Neural cell (in vitro differentiated cells): ENCODE measurements at regions not wholly inside any gene's neighbourhood (a gene's known extent, or its start where the extent isn't known, plus 50 kb on each side); places are given as distances from the start of the nearest gene placed in this dataset.
A peak's percentile ranks its signal among the peaks of the same experiment; 100 is the strongest.

Experiments used
- H2AFZ ChIP-seq: fragments of 200-600, 300-800 bp; sonication (generic), shearing (Covaris generic); 2 replicates; pipeline ENCODE4 v1.6.0; 2014; ENCODE audit warnings: low read depth, mild to moderate bottlenecking, antibody characterized with exemption, low read length, moderate library complexity
- H3F3A ChIP-seq: fragments of 200-600 bp; shearing (Covaris generic); 2 replicates; pipeline ENCODE4 v1.6.1; 2016; ENCODE audit warnings: mild to moderate bottlenecking, moderate library complexity, mixed read lengths, antibody characterized with exemption, low read length; ENCODE audit not compliant: insufficient read depth, poor library complexity, severe bottlenecking
- H3K27ac ChIP-seq: fragments of 200-600, 300-800 bp; sonication (generic), shearing (Covaris generic); 2 replicates; pipeline ENCODE4 v1.5.1; 2014; ENCODE audit warnings: mild to moderate bottlenecking, low read length, moderate library complexity
- H3K27me3 ChIP-seq: fragments of 300-800, 200-600 bp; sonication (generic), shearing (Covaris generic); 2 replicates; pipeline ENCODE4 v1.6.0; 2014; ENCODE audit warnings: mild to moderate bottlenecking, low read depth, low read length, moderate library complexity; ENCODE audit not compliant: insufficient read depth
- H3K36me3 ChIP-seq: fragments of 300-800, 200-600 bp; sonication (generic), shearing (Covaris generic); 2 replicates; pipeline ENCODE4 v1.5.1; 2014; ENCODE audit warnings: mild to moderate bottlenecking, antibody characterized with exemption, low read length, moderate library complexity; ENCODE audit not compliant: insufficient read depth
- H3K4me2 ChIP-seq: fragments of 300-800, 200-600 bp; sonication (generic), shearing (Covaris generic); 2 replicates; pipeline ENCODE4 v1.6.0; 2014; ENCODE audit warnings: mild to moderate bottlenecking, low read length
- H3K4me3 ChIP-seq: fragments of 300-800, 200-600 bp; sonication (generic), shearing (Covaris generic); 2 replicates; pipeline ENCODE4 v1.5.1; 2014; ENCODE audit warnings: mild to moderate bottlenecking, low read length, moderate library complexity
- H3K79me2 ChIP-seq: fragments of 200-600 bp; shearing (Covaris generic); replicated peaks from 2 replicates; pipeline ENCODE4 v1.6.0; 2014; ENCODE audit warnings: mild to moderate bottlenecking, low read length, moderate library complexity; ENCODE audit not compliant: insufficient read depth
- H3K9ac ChIP-seq: fragments of 300-800, 200-600 bp; sonication (generic), shearing (Covaris generic); 2 replicates; pipeline ENCODE4 v1.6.1; 2016; ENCODE audit warnings: mild to moderate bottlenecking, low read length, mixed read lengths
- H3K9me2 ChIP-seq: fragments of 200-600 bp; shearing (Covaris generic); 2 replicates; pipeline ENCODE4 v1.6.1; 2016; ENCODE audit warnings: mild to moderate bottlenecking, low read length, mixed read lengths; ENCODE audit not compliant: insufficient read depth
- H3K9me3 ChIP-seq: fragments of 200-600, 300-800 bp; sonication (generic), shearing (Covaris generic); 2 replicates; pipeline ENCODE4 v1.6.1; 2016; ENCODE audit warnings: mild to moderate bottlenecking, mixed run types, low read length, moderate library complexity, mixed read lengths
- H4K20me1 ChIP-seq: fragments of 200-600 bp; shearing (Covaris generic); 2 replicates; pipeline ENCODE4 v1.6.1; 2016; ENCODE audit warnings: mild to moderate bottlenecking, mixed run types; ENCODE audit not compliant: insufficient read depth
- CTCF ChIP-seq: fragments of 450-650 bp; IDR thresholded peaks from 2 replicates; pipeline ENCODE4 v1.5.1; 2014; ENCODE audit warnings: antibody characterized with exemption, mild to moderate bottlenecking, moderate library complexity; ENCODE audit not compliant: poor library complexity, severe bottlenecking
- EP300 ChIP-seq: fragments of 450-650 bp; conservative IDR thresholded peaks from 2 replicates; pipeline ENCODE4 v1.6.1; 2014; ENCODE audit warnings: antibody characterized with exemption, mild to moderate bottlenecking, moderate library complexity; ENCODE audit not compliant: poor library complexity, severe bottlenecking
- EZH2 ChIP-seq: fragments of 200-600, 300-800 bp; shearing (Covaris generic), sonication (generic); IDR thresholded peaks from 2 replicates; pipeline ENCODE4 v1.6.1; 2014; ENCODE audit warnings: antibody characterized with exemption, low read length, borderline replicate concordance, mild to moderate bottlenecking; ENCODE audit not compliant: insufficient read depth, poor library complexity, severe bottlenecking
- MXI1 ChIP-seq: fragments of 450-650 bp; conservative IDR thresholded peaks from 2 replicates; pipeline ENCODE4 v1.6.1; 2014; ENCODE audit warnings: antibody characterized with exemption, mild to moderate bottlenecking; ENCODE audit not compliant: poor library complexity, severe bottlenecking
- POLR2AphosphoS5 ChIP-seq: IDR thresholded peaks from 2 replicates; pipeline ENCODE4 v1.6.1; 2012
- RAD21 ChIP-seq: fragments of 450-650 bp; conservative IDR thresholded peaks from 2 replicates; pipeline ENCODE4 v1.6.1; 2014; ENCODE audit warnings: antibody characterized with exemption, mild to moderate bottlenecking, moderate library complexity
- REST ChIP-seq: IDR thresholded peaks from 2 replicates; pipeline ENCODE4 v1.6.1; 2012; ENCODE audit warnings: borderline replicate concordance
- SMC3 ChIP-seq: fragments of 450-650 bp; conservative IDR thresholded peaks from 2 replicates; pipeline ENCODE4 v1.6.1; 2014; ENCODE audit warnings: antibody characterized with exemption, mild to moderate bottlenecking, moderate library complexity; ENCODE audit not compliant: poor library complexity
- TAF1 ChIP-seq: IDR thresholded peaks from 2 replicates; pipeline ENCODE4 v1.6.1; 2012; ENCODE audit warnings: low read depth

- no peak overlapping the region for H2AFZ ChIP-seq
- H4K20me1 ChIP-seq: no peaks in the 10 kb centered on the region
- no peak overlapping the region for H3K4me2 ChIP-seq
- H3K9ac ChIP-seq: no peak overlapping the region
- no peaks in the 10 kb centered on the region for H3K27me3 ChIP-seq
- no peak overlapping the region for H3K27ac ChIP-seq
- H3K79me2 ChIP-seq: no peaks in the 10 kb centered on the region
- H3F3A ChIP-seq: no peaks in the 10 kb centered on the region
- no peaks in the 10 kb centered on the region for H3K36me3 ChIP-seq
- H3K4me3 ChIP-seq: no peak overlapping the region
- no peaks in the 10 kb centered on the region for H3K9me2 ChIP-seq
- H3K9me3 ChIP-seq: no peaks in the 10 kb centered on the region
- peak; percentile 53 for TF ChIP-seq POLR2AphosphoS5
- no peak for TF ChIP-seq RAD21
- no peak for TF ChIP-seq EP300
- TF ChIP-seq CTCF: no peak
- TF ChIP-seq SMC3: no peak
- no peak for TF ChIP-seq EZH2
- TF ChIP-seq TAF1: no peak
- TF ChIP-seq REST: peak; percentile 85
These were observed 1131.3 kb upstream of the ATXN8OS start for GRCh38 chr13:68976287-68976686.

GRCh38 chr13:68970532-68970931 is 1137.1 kb upstream of the ATXN8OS start:
- Histone ChIP-seq H3K36me3 (no peaks in the 10 kb centered on the region), H3K4me2 (no peak overlapping the region), H3F3A (no peaks in the 10 kb centered on the region), H3K9me2 (no peaks in the 10 kb centered on the region), H3K27ac (no peak overlapping the region), H3K27me3 (no peaks in the 10 kb centered on the region), H3K4me3 (no peak overlapping the region), H3K79me2 (no peaks in the 10 kb centered on the region), H3K9ac (no peak overlapping the region), H2AFZ (no peak overlapping the region), H3K9me3 (no peaks in the 10 kb centered on the region), H4K20me1 (no peaks in the 10 kb centered on the region)
- TF ChIP-seq REST (no peak), CTCF (no peak), EP300 (no peak), RAD21 (no peak), POLR2AphosphoS5 (no peak), MXI1 (no peak), EZH2 (no peak)
